ENCODE measurements at regions not wholly inside any gene's neighbourhood (a gene's known extent, or its start where the extent isn't known, plus 50 kb on each side); places are given as distances from the start of the nearest gene placed in this dataset.

- no peak overlapping the region for H2AFZ ChIP-seq
- in situ Hi-C loops (cut with MboI): no loop called here
Measured at GRCh38 chr12:93173178-93173957, 204.4 kb upstream of the NUDT4 start.

DNA sequence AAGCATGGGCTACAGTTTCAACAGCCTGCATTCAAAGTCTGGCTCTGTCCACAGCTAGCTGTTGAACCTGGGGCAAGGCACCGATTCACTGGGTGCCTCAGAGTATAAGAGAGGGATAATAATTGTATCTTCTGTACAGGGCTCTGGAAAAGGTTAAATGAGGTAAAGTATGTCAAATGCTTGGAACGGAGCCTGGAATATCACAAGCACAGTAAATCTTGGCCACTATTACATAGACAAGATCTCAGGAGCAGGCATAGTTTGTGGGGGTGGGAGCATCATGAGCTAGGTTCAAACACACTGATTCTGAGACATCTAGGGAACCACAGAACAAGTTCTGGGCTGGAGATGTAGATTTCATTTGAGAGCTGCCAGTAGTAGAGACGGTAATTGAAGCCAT, 203.7 kb upstream of the NUDT4 start:
- H3K79me2 ChIP-seq (ENCODE audit: insufficient read depth): no peaks in the 10 kb centered on the region
- TF ChIP-seq EZH2 (IDR thresholded peaks at IDR 0.05; ENCODE audit: insufficient read depth, poor library complexity, severe bottlenecking) (no peak), EZH2phosphoT487 (IDR thresholded peaks at IDR 0.05; ENCODE audit: insufficient read depth, low read depth) (no peak)
- H3K9ac ChIP-seq: no peak overlapping the region
- in situ Hi-C loops (cut with MboI): no loop called here
- no peaks in the 10 kb centered on the region for H3K27me3 ChIP-seq (replicated peaks; ENCODE audit: insufficient read depth)
- peak; percentile 78 for DNase-seq
- H2AFZ ChIP-seq: no peak overlapping the region
- no peaks in the 10 kb centered on the region for H3K36me3 ChIP-seq (ENCODE audit: low read depth)
- 23 to 24% methylated on average over 3 of the region's 3 CpGs for WGBS, 2 experiments (ENCODE audit: low coverage in 1 of 2, low lambda C conversion rate in 2 of 2, missing lambda C conversion rate in 2 of 2)
- no peaks in the 10 kb centered on the region for H3K9me3 ChIP-seq (ENCODE audit: low read depth)
- H4K20me1 ChIP-seq (ENCODE audit: insufficient read depth): no peaks in the 10 kb centered on the region
- H3K9me2 ChIP-seq (ENCODE audit: insufficient read depth): no peaks in the 10 kb centered on the region
- H3F3A ChIP-seq (ENCODE audit: insufficient read depth): peaks cover 40% of the 10 kb centered on the region
- H3K4me3 ChIP-seq: no peak overlapping the region
- H3K4me2 ChIP-seq (ENCODE audit: unreplicated experiment): peak overlapping the region; percentile 35
- H3K27ac ChIP-seq: no peak overlapping the region
- H3K4me1 ChIP-seq (ENCODE audit: insufficient read depth): peaks cover 47% of the 10 kb centered on the region

More at GRCh38 chr12:93173178-93173957, 204.4 kb upstream of the NUDT4 start:
- Histone ChIP-seq H3K4me1 (ENCODE audit: insufficient read depth) (peaks cover 48% of the 10 kb centered on the region), H3F3A (ENCODE audit: insufficient read depth) (peaks cover 40% of the 10 kb centered on the region), H3K27ac (no peak overlapping the region), H3K36me3 (ENCODE audit: low read depth) (no peaks in the 10 kb centered on the region), H4K20me1 (ENCODE audit: insufficient read depth) (no peaks in the 10 kb centered on the region), H3K9ac (no peak overlapping the region), H3K4me2 (ENCODE audit: unreplicated experiment) (peak overlapping the region; percentile 35), H3K9me2 (ENCODE audit: insufficient read depth) (no peaks in the 10 kb centered on the region), H3K9me3 (ENCODE audit: low read depth) (no peaks in the 10 kb centered on the region), H3K27me3 (replicated peaks; ENCODE audit: insufficient read depth) (no peaks in the 10 kb centered on the region), H3K79me2 (ENCODE audit: insufficient read depth) (no peaks in the 10 kb centered on the region), H3K4me3 (no peak overlapping the region)
- no peak for TF ChIP-seq EZH2 (IDR thresholded peaks at IDR 0.05; ENCODE audit: insufficient read depth, poor library complexity, severe bottlenecking)
- TF ChIP-seq EZH2phosphoT487 (IDR thresholded peaks at IDR 0.05; ENCODE audit: insufficient read depth, low read depth): no peak
- peak; percentile 28 for DNase-seq
- WGBS, 2 experiments (ENCODE audit: low coverage in 1 of 2, low lambda C conversion rate in 2 of 2, missing lambda C conversion rate in 2 of 2): 59% methylated on average over 5 of the region's 5 CpGs

GRCh38 chr12:93174473-93174872, 203.3 kb upstream of the NUDT4 start:
- TF ChIP-seq EZH2phosphoT487 (IDR thresholded peaks at IDR 0.05; ENCODE audit: insufficient read depth, low read depth): no peak
- TF ChIP-seq EZH2 (IDR thresholded peaks at IDR 0.05; ENCODE audit: insufficient read depth, poor library complexity, severe bottlenecking): no peak
- Histone ChIP-seq H3K36me3 (ENCODE audit: low read depth) (no peaks in the 10 kb centered on the region), H3K9me2 (ENCODE audit: insufficient read depth) (no peaks in the 10 kb centered on the region), H3K4me3 (no peak overlapping the region), H3K4me1 (ENCODE audit: insufficient read depth) (peaks cover 47% of the 10 kb centered on the region), H3K4me2 (ENCODE audit: unreplicated experiment) (peak overlapping the region; percentile 35), H3K27me3 (replicated peaks; ENCODE audit: insufficient read depth) (no peaks in the 10 kb centered on the region), H2AFZ (no peak overlapping the region), H3K9me3 (ENCODE audit: low read depth) (no peaks in the 10 kb centered on the region), H3K27ac (no peak overlapping the region), H3K9ac (no peak overlapping the region), H4K20me1 (ENCODE audit: insufficient read depth) (no peaks in the 10 kb centered on the region), H3F3A (ENCODE audit: insufficient read depth) (peaks cover 40% of the 10 kb centered on the region), H3K79me2 (ENCODE audit: insufficient read depth) (no peaks in the 10 kb centered on the region)
- WGBS, 2 experiments (ENCODE audit: low coverage in 1 of 2, low lambda C conversion rate in 2 of 2, missing lambda C conversion rate in 2 of 2): 96 to 100% methylated on average over 5 of the region's 5 CpGs
- in situ Hi-C loops (cut with MboI): no loop called here
- DNase-seq: peak; percentile 8

DNA sequence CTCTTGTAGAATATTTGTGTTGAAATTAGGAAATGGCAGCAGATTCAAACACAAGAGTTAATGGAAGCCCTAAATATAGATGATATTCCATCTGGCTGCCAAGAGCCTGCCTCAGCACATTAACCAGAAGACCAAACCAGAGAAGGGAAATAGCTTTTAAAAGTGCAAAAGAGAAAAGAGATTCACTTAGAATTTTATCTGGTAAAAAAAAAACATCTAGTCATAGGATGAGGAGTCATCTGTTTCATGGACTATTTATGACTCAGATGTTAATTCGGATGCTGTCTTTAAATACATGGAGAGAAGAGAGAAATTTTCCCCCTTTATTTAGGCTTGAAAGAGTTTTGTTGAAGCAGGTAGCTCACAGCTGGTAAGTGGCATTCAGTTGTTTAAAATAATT, 201.6 kb upstream of the NUDT4 start:
- Histone ChIP-seq H3F3A (ENCODE audit: insufficient read depth) (peaks cover 40% of the 10 kb centered on the region), H2AFZ (peak overlapping the region; percentile 28; the same call in 1 of the 2 replicates), H3K27ac (peak overlapping the region; percentile 68), H3K79me2 (ENCODE audit: insufficient read depth) (no peaks in the 10 kb centered on the region), H3K4me1 (ENCODE audit: insufficient read depth) (peaks cover 47% of the 10 kb centered on the region), H3K9me3 (ENCODE audit: low read depth) (no peaks in the 10 kb centered on the region), H3K27me3 (replicated peaks; ENCODE audit: insufficient read depth) (no peaks in the 10 kb centered on the region), H3K4me2 (ENCODE audit: unreplicated experiment) (peak overlapping the region; percentile 17), H4K20me1 (ENCODE audit: insufficient read depth) (no peaks in the 10 kb centered on the region), H3K4me3 (no peak overlapping the region; the same call in 1 of the 2 replicates), H3K36me3 (ENCODE audit: low read depth) (no peaks in the 10 kb centered on the region), H3K9me2 (ENCODE audit: insufficient read depth) (no peaks in the 10 kb centered on the region), H3K9ac (no peak overlapping the region)
- 0% methylated on average over 1 of the region's 1 CpG for WGBS, 2 experiments (ENCODE audit: low coverage in 1 of 2, low lambda C conversion rate in 2 of 2, missing lambda C conversion rate in 2 of 2)
- DNase-seq: peak; percentile 76
- in situ Hi-C loops (cut with MboI): no loop called here
- TF ChIP-seq EZH2 (IDR thresholded peaks at IDR 0.05; ENCODE audit: insufficient read depth, poor library complexity, severe bottlenecking) (no peak), EZH2phosphoT487 (IDR thresholded peaks at IDR 0.05; ENCODE audit: insufficient read depth, low read depth) (no peak)
